ENCODE measurements at regions not wholly inside any gene's neighbourhood (a gene's known extent, or its start where the extent isn't known, plus 50 kb on each side); places are given as distances from the start of the nearest gene placed in this dataset.

- ChIA-PET POLR2A (no interaction called here), CTCF (no interaction called here)
- Histone ChIP-seq H3K4me3 (ENCODE audit: low read depth in 2 of 2, low read length in 1 of 2) (no peak overlapping the region), H3K27me3 (ENCODE audit: insufficient read depth) (no peaks in the 10 kb centered on the region), H3K9ac (no peak overlapping the region), H3K4me2 (no peak overlapping the region), H3F3A (replicated peaks; ENCODE audit: insufficient read depth) (no peaks in the 10 kb centered on the region), H3K9me3 (no peaks in the 10 kb centered on the region), H2AFZ (ENCODE audit: low read depth) (no peak overlapping the region), H3K9me2 (no peaks in the 10 kb centered on the region), H3K27ac (ENCODE audit: low read depth in 2 of 2, low read length in 1 of 2) (peak overlapping the region in 1 of 2 experiments; percentile 51; a peak in 2 of 4 replicates), H3K36me3 (replicated peaks in 1 of 2; ENCODE audit: control insufficient read depth in 1 of 2, insufficient read depth in 2 of 2, low read length in 1 of 2) (no peaks in the 10 kb centered on the region), H3K79me2 (ENCODE audit: insufficient read depth) (no peaks in the 10 kb centered on the region), H4K20me1 (ENCODE audit: insufficient read depth) (no peaks in the 10 kb centered on the region), H3K4me1 (ENCODE audit: control insufficient read depth in 1 of 2, insufficient read depth in 2 of 2, low read depth in 1 of 2, low read length in 1 of 2) (peaks cover 0 to 5% of the 10 kb centered on the region in 2 experiments; a peak in 2 of 4 replicates)
- TF ChIP-seq POLR2AphosphoS5 (IDR thresholded peaks at IDR 0.05; ENCODE audit: low read depth, low read length) (no peak), JUND (IDR thresholded peaks at IDR 0.05) (no peak)
- no peak for DNase-seq
- WGBS (ENCODE audit: low lambda C conversion rate), result 17% methylated on average over 4 of the region's 4 CpGs
These were observed 204.4 kb downstream of the RWDD3 start for GRCh38 chr1:95438218-95438948.

DNA sequence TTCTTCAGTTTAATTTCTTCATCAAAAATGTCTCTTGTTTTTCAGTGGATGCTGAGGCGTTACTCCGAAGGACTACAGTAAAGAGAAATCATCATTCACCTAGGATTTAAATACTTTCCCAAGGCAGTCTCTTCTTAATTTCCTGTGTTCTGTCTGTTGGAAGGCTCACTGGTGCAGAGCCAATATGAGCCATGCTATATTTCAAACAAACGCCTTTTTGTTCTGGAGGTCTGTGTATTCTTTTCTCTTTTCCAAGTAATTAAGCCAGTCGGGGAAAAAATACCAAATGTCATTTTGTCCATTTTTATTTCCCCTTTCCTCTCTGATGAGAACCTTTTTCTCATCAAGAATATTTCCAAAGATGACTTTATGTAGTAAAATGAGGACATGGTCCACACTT lies 206.5 kb downstream of the RWDD3 start:
- no peak overlapping the region for H3K27ac ChIP-seq (ENCODE audit: low read depth in 2 of 2, low read length in 1 of 2)
- H3K4me3 ChIP-seq (ENCODE audit: low read depth in 2 of 2, low read length in 1 of 2), result no peak overlapping the region
- no peaks in the 10 kb centered on the region for H4K20me1 ChIP-seq (ENCODE audit: insufficient read depth)
- H3K4me1 ChIP-seq (ENCODE audit: control insufficient read depth in 1 of 2, insufficient read depth in 2 of 2, low read depth in 1 of 2, low read length in 1 of 2), result peaks cover 0 to 5% of the 10 kb centered on the region in 2 experiments; a peak in 2 of 4 replicates
- H3K9me2 ChIP-seq, result no peaks in the 10 kb centered on the region
- H2AFZ ChIP-seq (ENCODE audit: low read depth), result no peak overlapping the region
- TF ChIP-seq POLR2AphosphoS5 (IDR thresholded peaks at IDR 0.05; ENCODE audit: low read depth, low read length), result no peak
- TF ChIP-seq PBX3 (IDR thresholded peaks at IDR 0.05), result no peak
- no peak for TF ChIP-seq MXI1 (IDR thresholded peaks at IDR 0.05; ENCODE audit: low read depth, low read length)
- no peak for TF ChIP-seq RAD21 (IDR thresholded peaks at IDR 0.05; ENCODE audit: low read length)
- TF ChIP-seq EZH2phosphoT487 (IDR thresholded peaks at IDR 0.05; ENCODE audit: borderline replicate concordance, low read depth), result no peak
- TF ChIP-seq YY1 (IDR thresholded peaks at IDR 0.05; ENCODE audit: low read depth), result no peak
- TF ChIP-seq MAX (IDR thresholded peaks at IDR 0.05; ENCODE audit: low read depth), result no peak
- TF ChIP-seq, protein P1, sequence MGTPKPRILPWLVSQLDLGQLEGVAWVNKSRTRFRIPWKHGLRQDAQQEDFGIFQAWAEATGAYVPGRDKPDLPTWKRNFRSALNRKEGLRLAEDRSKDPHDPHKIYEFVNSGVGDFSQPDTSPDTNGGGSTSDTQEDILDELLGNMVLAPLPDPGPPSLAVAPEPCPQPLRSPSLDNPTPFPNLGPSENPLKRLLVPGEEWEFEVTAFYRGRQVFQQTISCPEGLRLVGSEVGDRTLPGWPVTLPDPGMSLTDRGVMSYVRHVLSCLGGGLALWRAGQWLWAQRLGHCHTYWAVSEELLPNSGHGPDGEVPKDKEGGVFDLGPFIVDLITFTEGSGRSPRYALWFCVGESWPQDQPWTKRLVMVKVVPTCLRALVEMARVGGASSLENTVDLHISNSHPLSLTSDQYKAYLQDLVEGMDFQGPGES (IDR thresholded peaks at IDR 0.05; ENCODE audit: low read depth, low read length), result no peak
- no peak for TF ChIP-seq TEAD4 (IDR thresholded peaks at IDR 0.05; ENCODE audit: borderline replicate concordance, insufficient read depth)
- TF ChIP-seq RCOR1 (IDR thresholded peaks at IDR 0.05; ENCODE audit: low read length), result no peak
- TF ChIP-seq USF1 (IDR thresholded peaks at IDR 0.05; ENCODE audit: borderline replicate concordance, low read depth), result no peak
- no peak for TF ChIP-seq TCF12 (IDR thresholded peaks at IDR 0.05)
- no peak for TF ChIP-seq FOXJ3 (CRISPR knock-in tag; IDR thresholded peaks at IDR 0.05)
- no peak for TF ChIP-seq FOXM1 (IDR thresholded peaks at IDR 0.05; ENCODE audit: low read depth)
- TF ChIP-seq, protein P2, sequence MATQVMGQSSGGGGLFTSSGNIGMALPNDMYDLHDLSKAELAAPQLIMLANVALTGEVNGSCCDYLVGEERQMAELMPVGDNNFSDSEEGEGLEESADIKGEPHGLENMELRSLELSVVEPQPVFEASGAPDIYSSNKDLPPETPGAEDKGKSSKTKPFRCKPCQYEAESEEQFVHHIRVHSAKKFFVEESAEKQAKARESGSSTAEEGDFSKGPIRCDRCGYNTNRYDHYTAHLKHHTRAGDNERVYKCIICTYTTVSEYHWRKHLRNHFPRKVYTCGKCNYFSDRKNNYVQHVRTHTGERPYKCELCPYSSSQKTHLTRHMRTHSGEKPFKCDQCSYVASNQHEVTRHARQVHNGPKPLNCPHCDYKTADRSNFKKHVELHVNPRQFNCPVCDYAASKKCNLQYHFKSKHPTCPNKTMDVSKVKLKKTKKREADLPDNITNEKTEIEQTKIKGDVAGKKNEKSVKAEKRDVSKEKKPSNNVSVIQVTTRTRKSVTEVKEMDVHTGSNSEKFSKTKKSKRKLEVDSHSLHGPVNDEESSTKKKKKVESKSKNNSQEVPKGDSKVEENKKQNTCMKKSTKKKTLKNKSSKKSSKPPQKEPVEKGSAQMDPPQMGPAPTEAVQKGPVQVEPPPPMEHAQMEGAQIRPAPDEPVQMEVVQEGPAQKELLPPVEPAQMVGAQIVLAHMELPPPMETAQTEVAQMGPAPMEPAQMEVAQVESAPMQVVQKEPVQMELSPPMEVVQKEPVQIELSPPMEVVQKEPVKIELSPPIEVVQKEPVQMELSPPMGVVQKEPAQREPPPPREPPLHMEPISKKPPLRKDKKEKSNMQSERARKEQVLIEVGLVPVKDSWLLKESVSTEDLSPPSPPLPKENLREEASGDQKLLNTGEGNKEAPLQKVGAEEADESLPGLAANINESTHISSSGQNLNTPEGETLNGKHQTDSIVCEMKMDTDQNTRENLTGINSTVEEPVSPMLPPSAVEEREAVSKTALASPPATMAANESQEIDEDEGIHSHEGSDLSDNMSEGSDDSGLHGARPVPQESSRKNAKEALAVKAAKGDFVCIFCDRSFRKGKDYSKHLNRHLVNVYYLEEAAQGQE (IDR thresholded peaks at IDR 0.05; ENCODE audit: low read depth, low read length), result no peak
- TF ChIP-seq GABPA (IDR thresholded peaks at IDR 0.05; ENCODE audit: low read depth), result no peak
- TF ChIP-seq RFX5 (IDR thresholded peaks at IDR 0.05; ENCODE audit: low read length), result no peak
- TF ChIP-seq NRF1 (IDR thresholded peaks at IDR 0.05; ENCODE audit: low read depth, low read length), result no peak
- TF ChIP-seq MEF2A (IDR thresholded peaks at IDR 0.05; ENCODE audit: borderline replicate concordance, low read depth), result no peak
- no peaks in the 10 kb centered on the region for H3K27me3 ChIP-seq (ENCODE audit: insufficient read depth)
- 42% methylated on average over 4 of the region's 4 CpGs for WGBS (ENCODE audit: low lambda C conversion rate)
- no peak for DNase-seq
- no peaks in the 10 kb centered on the region for H3K79me2 ChIP-seq (ENCODE audit: insufficient read depth)
- POLR2A ChIA-PET, result no interaction called here
- H3K9ac ChIP-seq, result no peak overlapping the region
- H3F3A ChIP-seq (replicated peaks; ENCODE audit: insufficient read depth), result no peaks in the 10 kb centered on the region
- CTCF ChIA-PET, result no interaction called here
- H3K9me3 ChIP-seq, result no peaks in the 10 kb centered on the region
- no peak overlapping the region for H3K4me2 ChIP-seq
- H3K36me3 ChIP-seq (replicated peaks in 1 of 2; ENCODE audit: control insufficient read depth in 1 of 2, insufficient read depth in 2 of 2, low read length in 1 of 2), result no peaks in the 10 kb centered on the region

Measured in SK-N-SH (cell line).